ENCODE measurements at regions not wholly inside any gene's neighbourhood (a gene's known extent, or its start where the extent isn't known, plus 50 kb on each side); places are given as distances from the start of the nearest gene placed in this dataset.

- DNase-seq: no peak
Observed at GRCh38 chrX:76228499-76228898, 55.6 kb downstream of the PBDC1 start.

GRCh38 chrX:76248901-76249300 is 76.0 kb downstream of the PBDC1 start:
- DNase-seq: no peak

GRCh38 chrX:76253432-76253831 is 80.6 kb downstream of the PBDC1 start:
- peak; percentile 8 for DNase-seq

DNA sequence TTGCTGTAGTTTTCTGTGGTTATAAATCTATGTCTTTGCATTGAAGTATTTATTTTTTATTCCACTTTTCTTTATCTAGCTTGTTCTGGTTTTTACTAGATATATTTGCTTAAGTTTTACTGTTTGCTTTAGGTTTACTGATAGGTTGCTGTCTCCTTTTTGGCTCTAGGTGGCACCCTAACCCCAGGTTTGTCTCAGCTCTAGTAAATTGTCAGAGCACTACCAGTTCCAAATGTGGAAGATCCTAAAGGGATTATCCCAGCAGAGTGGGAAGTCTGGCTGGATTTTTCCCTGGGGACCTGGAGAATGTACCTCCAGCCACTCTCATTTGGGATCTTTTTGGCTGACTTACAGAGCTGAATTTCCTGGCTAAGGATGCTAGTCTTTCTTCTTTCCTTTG is 106.1 kb downstream of the PBDC1 start:
- peak; percentile 19 for DNase-seq
